Bone marrow (tissue), 2 donors: ENCODE measurements at regions not wholly inside any gene's neighbourhood (a gene's known extent, or its start where the extent isn't known, plus 50 kb on each side); places are given as distances from the start of the nearest gene placed in this dataset.
"Not testable (repeated sequence)": the region's sequence is repeated elsewhere in the genome, so short reads cannot be mapped to it uniquely, and the experiment has no call there.

Experiments used
- DNase-seq, 2 donors: peaks; one replicate each; lab custom pipeline; 2025; lab: John Stamatoyannopoulos, UW

GRCh38 chr1:65590279-65590678 lies 169.8 kb downstream of the LEPR start:
- DNase-seq, result no peak

- no peak for DNase-seq
Measured at GRCh38 chr1:65593516-65593915, 173.0 kb downstream of the LEPR start.

- no peak for DNase-seq
Measured at GRCh38 chr1:65595724-65596123, 175.3 kb downstream of the LEPR start.

- DNase-seq, result no peak
Measured at GRCh38 chr1:65596768-65597167, 176.3 kb downstream of the LEPR start.

- no peak for DNase-seq
Measured at GRCh38 chr1:65605621-65606020, 185.2 kb downstream of the LEPR start.

GRCh38 chr1:65606426-65606825 lies 186.0 kb downstream of the LEPR start:
- DNase-seq, result no peak

GRCh38 chr1:65613884-65614283 lies 178.8 kb upstream of the PDE4B start:
- no peak for DNase-seq

GRCh38 chr1:65615859-65616258 lies 176.8 kb upstream of the PDE4B start:
- no peak for DNase-seq

- DNase-seq, result not testable (repeated sequence)
Measured at GRCh38 chr1:65621721-65622120, 171.0 kb upstream of the PDE4B start.

GRCh38 chr1:65623895-65624294 lies 168.8 kb upstream of the PDE4B start:
- no peak for DNase-seq

GRCh38 chr1:65625528-65625927 lies 167.2 kb upstream of the PDE4B start:
- DNase-seq, result no peak

GRCh38 chr1:65626003-65626402 lies 166.7 kb upstream of the PDE4B start:
- no peak for DNase-seq

- DNase-seq, result no peak
Measured at GRCh38 chr1:65629788-65630187, 162.9 kb upstream of the PDE4B start.

- DNase-seq, result no peak
Measured at GRCh38 chr1:65630855-65631254, 161.8 kb upstream of the PDE4B start.

- no peak for DNase-seq
Measured at GRCh38 chr1:65632235-65632634, 160.5 kb upstream of the PDE4B start.

- DNase-seq, result no peak
Measured at GRCh38 chr1:65640046-65640445, 152.6 kb upstream of the PDE4B start.

- DNase-seq, result not testable (repeated sequence)
Measured at GRCh38 chr1:65649185-65649584, 143.5 kb upstream of the PDE4B start.

GRCh38 chr1:65650682-65651081 lies 142.0 kb upstream of the PDE4B start:
- no peak for DNase-seq

- not testable (repeated sequence) for DNase-seq
Measured at GRCh38 chr1:65654526-65654925, 138.2 kb upstream of the PDE4B start.

GRCh38 chr1:65657609-65658008 lies 135.1 kb upstream of the PDE4B start:
- not testable (repeated sequence) for DNase-seq

GRCh38 chr1:65658122-65658521 lies 134.6 kb upstream of the PDE4B start:
- DNase-seq, result no peak

- no peak for DNase-seq
Measured at GRCh38 chr1:65668368-65668767, 124.3 kb upstream of the PDE4B start.

GRCh38 chr1:65670518-65670917 lies 122.2 kb upstream of the PDE4B start:
- no peak for DNase-seq

- DNase-seq, result no peak
Measured at GRCh38 chr1:65674522-65674921, 118.2 kb upstream of the PDE4B start.

GRCh38 chr1:65679773-65680172 lies 112.9 kb upstream of the PDE4B start:
- DNase-seq, result no peak
